CD4-positive, alpha-beta T cell treated with Interleukin-6 at 100 ng/mL for 8 hours (primary cell): ENCODE measurements at regions not wholly inside any gene's neighbourhood (a gene's known extent, or its start where the extent isn't known, plus 50 kb on each side); places are given as distances from the start of the nearest gene placed in this dataset.

Experiments
- DNase-seq: peaks from one replicate; pipeline ENCODE4 v3.0.0-alpha.2; 2020; ENCODE audit warnings: mixed read lengths, low spot score

- DNase-seq = no peak
Observed at GRCh38 chr10:10311966-10312365, 705.7 kb upstream of the CELF2 start.

- DNase-seq = no peak
Observed at GRCh38 chr10:10313149-10313835, 704.4 kb upstream of the CELF2 start.

DNA sequence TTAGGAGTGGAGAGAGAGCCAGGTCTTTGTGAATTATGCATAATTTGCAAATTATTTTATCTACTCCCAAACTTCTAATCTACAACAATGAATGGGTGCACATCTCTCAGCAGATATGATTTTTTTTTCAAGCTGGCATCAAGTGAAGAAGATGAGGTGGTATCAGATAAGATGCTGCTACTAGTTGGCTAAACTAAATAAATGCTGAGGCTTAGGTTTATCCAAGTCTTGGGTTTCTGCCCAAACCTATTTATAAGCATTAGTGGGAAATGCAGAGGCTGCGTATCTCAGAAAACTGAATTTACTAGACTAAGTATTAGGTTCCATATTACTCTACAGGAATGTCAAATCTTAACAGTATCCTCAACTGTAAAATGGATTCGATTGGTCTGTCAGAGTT is 703.0 kb upstream of the CELF2 start:
- DNase-seq = no peak

- no peak for DNase-seq
Observed at GRCh38 chr10:10315989-10316388, 701.7 kb upstream of the CELF2 start.

DNA sequence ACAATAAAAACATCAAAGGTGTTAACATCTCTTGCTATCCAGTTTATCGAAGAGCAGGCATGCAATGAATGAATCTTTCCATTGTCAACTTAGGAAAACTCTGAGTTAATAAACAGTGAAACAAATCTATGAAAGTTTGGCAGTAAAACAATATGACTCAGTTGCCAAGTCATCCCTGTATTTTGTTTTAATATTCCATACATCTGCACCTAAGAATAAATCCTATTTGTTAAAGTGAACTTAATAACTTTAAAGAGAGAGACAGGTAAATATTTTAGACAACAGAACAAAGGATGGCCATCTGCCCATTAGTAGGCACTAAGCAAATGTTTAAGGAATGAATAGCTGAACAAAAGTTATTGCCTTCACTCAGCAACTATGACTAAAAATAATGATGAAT is 700.5 kb upstream of the CELF2 start:
- DNase-seq = no peak

GRCh38 chr10:10318856-10319255 is 698.8 kb upstream of the CELF2 start:
- DNase-seq = no peak

DNA sequence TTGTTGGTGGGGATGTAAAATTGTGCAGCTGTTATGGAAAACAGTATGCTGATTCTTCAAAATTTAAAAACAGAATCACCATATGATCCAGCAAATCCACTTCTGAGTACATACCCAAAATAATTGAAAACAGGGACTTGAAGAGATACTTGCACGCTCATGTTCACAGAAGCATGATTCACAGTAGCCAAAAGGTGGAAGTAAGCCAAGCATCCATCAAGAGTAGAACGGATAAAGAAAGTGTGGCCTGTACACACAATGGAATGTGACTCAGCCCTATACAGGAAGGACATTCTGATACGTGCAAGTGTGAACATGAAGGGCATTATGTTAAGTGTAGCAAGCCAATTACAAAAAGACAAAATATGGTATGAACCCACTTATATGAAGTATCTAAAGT is 696.7 kb upstream of the CELF2 start:
- no peak for DNase-seq

DNA sequence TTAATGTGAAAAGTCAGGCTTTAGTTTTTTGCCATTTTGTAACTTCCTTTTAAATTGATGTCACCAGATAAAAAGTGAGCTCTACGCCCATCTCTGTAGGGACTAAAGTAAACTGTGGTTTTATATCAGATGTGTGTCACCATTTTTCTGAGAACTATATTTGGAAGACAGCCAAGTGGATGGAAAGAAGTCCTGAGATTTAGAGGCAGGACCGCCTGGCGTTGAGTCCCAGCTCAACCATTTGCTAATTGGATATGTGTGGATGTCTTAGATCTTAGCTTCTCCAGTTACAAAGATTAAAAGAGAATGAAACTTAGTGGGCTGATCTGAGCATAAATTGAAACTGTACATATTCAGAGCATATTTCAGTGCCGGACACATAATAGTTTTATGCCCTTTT is 691.6 kb upstream of the CELF2 start:
- no peak for DNase-seq

GRCh38 chr10:10327934-10328333 is 689.7 kb upstream of the CELF2 start:
- no peak for DNase-seq

DNA sequence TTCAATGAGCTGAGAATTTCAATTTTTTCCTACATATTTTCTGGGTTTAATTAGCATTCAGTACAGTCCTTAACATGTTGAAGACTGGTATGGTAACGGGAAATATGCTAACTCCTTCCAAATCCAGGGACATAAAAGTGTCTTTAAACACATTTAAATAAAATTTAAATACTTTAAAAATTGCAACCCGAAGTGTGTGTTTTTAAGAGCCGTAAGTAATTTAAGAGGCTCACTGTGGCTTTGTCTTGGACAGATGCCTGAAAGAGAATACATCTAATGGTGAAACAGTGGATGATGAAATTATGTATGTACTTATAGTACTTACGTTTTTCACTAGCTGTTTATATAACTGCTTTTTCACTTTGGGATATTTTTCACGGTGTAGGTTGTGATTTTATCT is 687.3 kb upstream of the CELF2 start:
- DNase-seq = no peak

DNA sequence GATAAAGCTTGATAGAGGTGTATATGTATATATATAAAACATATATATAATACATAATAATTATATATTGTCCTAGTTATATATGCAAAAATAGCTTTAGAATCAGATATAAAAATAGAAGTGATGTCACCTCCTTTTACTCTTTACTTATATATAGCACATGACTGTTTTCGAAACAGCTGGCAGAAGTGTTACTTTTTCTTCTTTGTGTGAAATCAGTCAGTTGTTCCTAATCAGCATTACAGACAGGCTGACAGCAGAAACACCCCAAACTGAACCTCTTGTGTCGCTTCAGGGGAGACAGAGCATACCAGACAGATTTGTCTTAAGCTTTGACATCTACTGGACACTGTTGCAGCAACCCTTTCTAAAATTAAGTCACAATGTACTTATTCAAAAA is 684.9 kb upstream of the CELF2 start:
- DNase-seq = no peak

DNA sequence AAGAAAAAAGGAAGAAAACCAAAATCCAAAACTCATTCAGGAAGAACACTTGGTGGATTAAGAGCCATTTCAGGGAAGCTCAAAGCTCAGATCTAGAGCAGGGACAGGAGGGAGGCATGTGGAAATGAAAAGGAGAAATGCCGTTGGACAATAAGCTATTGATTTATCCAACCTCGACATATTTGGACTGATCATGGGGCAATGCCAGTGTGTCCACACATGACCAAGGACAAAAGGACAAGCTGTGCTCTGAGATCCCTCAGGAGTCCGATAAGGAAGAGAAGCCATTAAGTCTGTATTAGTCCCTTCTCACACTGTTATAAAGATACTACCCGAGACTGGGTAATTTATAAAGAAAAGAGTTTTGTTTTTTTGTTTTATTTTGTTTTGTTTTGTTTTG is 684.0 kb upstream of the CELF2 start:
- DNase-seq = no peak

DNA sequence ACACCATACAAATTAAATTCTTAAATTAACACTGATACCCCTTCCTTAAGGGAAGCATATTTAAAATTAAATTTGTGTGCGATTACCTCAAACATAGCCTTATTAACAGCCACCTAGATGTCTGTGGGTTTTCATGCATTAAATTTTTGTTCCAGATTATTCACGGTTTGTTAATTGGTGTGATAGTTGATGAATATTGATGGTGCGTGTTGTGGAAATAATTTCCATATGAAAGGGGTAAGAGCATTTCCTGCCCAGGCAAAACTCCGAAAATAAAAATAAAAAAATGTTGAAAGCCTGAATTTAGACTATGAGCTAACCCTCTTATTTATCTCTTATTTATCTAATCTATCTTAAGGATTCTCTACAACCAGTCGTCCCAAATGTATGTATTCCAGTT is 679.3 kb upstream of the CELF2 start:
- DNase-seq = no peak

- no peak for DNase-seq
Observed at GRCh38 chr10:10346390-10347150, 671.1 kb upstream of the CELF2 start.

- DNase-seq = no peak
Observed at GRCh38 chr10:10350050-10350449, 667.6 kb upstream of the CELF2 start.

DNA sequence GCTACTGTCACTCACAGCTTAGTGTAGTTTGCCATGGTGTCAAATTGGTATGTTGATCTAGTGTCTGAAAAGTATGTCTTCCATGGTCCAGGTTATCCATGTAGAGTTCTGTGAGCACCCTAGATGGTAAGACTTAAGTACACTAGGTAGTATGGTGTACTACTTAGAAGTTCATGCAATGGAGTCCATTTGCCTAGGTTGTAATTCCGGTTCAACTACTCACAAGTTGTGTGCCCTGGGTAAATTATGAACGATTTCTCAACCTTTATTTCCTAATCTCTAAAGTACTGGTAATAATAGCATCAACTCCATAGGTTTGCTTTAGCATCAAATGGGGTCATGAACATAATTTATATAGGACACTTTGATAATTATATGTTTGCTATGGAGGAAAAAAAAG is 666.2 kb upstream of the CELF2 start:
- DNase-seq = no peak

DNA sequence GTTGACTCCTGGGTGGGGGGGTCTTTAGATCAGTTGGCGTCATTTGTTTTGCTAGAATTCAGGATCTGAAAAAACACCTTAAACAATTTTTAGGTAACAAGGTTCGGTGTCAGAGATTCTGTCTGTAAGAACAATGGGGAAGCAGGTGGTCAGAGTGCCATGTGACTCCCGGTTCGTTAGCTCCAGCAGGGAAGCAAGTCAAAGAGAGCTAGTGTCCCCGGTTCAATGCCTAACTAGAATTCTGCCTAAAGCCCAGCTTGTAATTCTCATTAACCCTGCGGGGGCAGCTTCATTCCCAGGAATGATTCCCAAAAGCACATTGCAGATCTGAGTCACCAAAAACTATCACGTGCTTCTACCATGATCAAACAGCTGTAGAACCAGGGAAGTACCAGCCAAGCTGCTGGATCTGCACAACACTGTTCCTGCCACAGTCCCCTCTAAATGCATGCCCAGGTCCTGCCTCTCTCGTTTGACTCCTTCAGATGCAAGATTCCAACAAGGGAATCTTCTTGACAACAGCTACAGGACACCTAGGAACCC is 664.3 kb upstream of the CELF2 start:
- no peak for DNase-seq

DNA sequence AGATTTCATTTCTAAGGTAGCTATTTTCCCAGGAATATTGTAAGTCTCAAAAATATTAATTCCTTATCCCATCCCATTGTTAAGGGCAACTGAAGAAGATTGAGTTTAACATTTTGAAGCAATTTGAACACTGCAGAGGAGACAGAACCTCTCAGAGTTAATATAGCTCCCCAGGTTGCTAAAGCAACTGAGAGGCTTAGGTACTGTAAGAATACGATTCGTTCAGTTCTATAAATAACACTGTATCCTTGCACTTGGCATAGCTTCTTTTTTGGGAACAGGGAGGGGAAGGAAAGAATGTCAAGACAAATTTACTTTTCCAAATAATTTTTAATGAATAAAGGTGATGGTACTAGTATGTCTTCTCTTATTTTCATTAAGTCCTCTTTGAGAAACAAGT is 658.4 kb upstream of the CELF2 start:
- no peak for DNase-seq

DNA sequence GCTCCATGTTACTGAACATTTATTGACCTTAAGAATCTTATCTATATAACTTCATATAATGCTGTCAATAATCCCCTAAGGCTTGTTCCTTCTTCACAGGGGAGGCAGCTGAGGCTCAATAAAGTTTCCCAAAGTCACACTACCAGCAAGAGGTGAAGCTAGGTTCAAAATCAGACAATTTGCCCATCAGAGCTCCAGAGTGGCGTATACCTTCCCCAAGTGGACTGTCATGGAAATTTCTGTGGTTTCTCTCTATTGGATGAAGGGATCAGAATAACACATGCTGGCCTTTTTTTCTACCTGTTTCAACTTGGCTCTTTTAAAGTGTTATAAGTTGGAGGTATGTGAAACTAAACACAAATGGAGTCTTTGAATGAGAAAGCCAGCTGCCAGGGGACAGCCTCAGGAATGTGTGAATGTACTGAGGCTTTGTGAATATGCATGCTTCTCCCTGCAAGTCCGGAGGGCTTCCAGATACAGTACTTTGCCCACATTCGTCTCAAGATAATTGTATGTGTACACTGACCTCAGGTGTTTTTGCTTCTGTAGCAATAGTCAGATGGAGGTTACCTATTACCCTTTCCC is 656.3 kb upstream of the CELF2 start:
- DNase-seq = no peak

GRCh38 chr10:10362800-10363199 is 654.9 kb upstream of the CELF2 start:
- DNase-seq = no peak

GRCh38 chr10:10363217-10363616 is 654.5 kb upstream of the CELF2 start:
- DNase-seq = no peak

DNA sequence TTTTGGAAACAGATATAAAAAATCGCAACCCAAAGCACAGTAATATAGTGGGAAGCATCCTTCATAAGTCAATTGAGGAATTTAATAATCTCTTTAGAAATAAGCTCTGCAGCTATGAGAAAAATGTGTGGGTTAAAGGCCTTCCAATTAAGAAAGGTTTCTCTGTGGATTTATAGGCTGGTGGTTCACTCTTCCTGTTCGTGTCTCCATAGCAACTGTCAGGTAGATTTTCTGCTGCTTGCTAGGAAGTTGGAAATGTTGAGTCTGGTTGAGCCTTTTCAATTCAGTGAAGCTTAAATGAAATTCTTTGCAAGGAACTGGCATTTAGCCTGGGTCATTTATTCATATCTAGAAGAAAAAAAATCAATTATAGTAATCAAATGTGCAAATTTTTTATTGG is 652.8 kb upstream of the CELF2 start:
- DNase-seq = no peak

DNA sequence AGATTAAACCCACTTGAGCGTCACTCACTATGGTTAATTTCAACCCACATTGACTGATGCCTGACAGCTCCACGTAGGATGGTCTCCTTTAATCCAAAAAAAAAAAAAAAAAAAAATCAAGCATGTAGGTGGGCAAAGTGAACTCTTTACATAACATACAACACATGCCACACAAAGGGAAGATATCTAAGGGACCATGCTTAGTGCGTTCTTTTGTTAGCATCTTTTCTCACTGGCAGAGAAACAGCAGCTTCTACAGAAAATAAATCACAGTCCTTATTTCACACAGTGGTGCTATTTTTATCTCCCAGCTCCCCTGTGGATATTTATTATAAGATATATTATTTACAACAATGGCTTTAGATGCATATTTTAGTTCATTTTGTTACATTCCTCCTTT is 652.0 kb upstream of the CELF2 start:
- DNase-seq = no peak
